Fibroblast of the aortic adventitia (primary cell): ENCODE measurements at regions not wholly inside any gene's neighbourhood (a gene's known extent, or its start where the extent isn't known, plus 50 kb on each side); places are given as distances from the start of the nearest gene placed in this dataset.

Source experiments
- DNase-seq: peaks from one replicate; pipeline ENCODE4 v3.0.0-alpha.2; 2010; ENCODE audit warnings: low read depth
- H3K4me3 ChIP-seq: 2 replicates; pipeline ENCODE4 v1.5.1; 2011; ENCODE audit warnings: low read depth, mild to moderate bottlenecking, control low read depth, low read length, moderate library complexity
- TF ChIP-seq, protein P1 (sequence below): IDR thresholded peaks from 2 replicates; pipeline ENCODE4 v1.5.1; 2011; ENCODE audit warnings: mild to moderate bottlenecking, low read length, control low read depth, inconsistent platforms; ENCODE audit not compliant: insufficient read depth

DNA sequence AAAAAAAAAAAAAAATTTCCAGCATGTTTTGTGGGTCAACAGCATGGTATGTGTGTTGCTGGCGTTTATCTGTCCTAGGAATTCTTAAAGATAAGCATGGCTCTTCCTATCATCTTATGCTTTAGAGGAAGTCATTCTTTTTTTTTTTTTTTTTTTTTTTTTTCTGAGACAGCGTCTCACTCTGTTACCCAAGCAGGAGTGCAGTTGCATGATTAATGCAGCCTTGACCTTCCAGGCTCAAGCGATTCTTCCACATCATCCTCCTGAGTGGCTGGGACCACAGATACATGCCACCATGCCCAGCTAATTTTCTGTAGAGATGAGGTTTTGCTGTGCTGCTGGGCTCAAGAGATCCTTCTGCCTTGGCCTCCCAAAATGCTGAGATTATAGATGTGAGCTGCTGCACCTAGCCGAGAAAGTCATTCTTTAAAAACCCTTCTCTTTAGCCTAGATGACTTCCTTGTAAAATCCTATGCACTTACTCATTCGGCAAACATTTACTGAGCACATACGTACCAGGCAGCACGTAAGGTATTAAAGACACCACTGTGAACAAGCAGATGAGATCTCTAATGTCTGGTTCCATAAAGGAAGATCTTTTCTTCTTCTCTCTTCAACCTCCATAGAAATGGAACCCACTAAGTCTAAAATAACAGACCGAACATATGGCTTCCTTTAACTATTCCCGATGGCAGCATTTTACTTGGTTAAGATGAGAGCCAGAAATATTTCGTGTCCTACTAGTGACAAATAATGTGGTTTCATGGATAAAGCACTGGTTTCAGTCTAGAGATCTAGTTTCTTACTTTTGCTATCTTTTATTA lies 122.4 kb downstream of the RIN2 start:
- TF ChIP-seq, protein P1, sequence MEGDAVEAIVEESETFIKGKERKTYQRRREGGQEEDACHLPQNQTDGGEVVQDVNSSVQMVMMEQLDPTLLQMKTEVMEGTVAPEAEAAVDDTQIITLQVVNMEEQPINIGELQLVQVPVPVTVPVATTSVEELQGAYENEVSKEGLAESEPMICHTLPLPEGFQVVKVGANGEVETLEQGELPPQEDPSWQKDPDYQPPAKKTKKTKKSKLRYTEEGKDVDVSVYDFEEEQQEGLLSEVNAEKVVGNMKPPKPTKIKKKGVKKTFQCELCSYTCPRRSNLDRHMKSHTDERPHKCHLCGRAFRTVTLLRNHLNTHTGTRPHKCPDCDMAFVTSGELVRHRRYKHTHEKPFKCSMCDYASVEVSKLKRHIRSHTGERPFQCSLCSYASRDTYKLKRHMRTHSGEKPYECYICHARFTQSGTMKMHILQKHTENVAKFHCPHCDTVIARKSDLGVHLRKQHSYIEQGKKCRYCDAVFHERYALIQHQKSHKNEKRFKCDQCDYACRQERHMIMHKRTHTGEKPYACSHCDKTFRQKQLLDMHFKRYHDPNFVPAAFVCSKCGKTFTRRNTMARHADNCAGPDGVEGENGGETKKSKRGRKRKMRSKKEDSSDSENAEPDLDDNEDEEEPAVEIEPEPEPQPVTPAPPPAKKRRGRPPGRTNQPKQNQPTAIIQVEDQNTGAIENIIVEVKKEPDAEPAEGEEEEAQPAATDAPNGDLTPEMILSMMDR: no peak
- peak; percentile 69 for DNase-seq
- no peak overlapping the region for H3K4me3 ChIP-seq

DNA sequence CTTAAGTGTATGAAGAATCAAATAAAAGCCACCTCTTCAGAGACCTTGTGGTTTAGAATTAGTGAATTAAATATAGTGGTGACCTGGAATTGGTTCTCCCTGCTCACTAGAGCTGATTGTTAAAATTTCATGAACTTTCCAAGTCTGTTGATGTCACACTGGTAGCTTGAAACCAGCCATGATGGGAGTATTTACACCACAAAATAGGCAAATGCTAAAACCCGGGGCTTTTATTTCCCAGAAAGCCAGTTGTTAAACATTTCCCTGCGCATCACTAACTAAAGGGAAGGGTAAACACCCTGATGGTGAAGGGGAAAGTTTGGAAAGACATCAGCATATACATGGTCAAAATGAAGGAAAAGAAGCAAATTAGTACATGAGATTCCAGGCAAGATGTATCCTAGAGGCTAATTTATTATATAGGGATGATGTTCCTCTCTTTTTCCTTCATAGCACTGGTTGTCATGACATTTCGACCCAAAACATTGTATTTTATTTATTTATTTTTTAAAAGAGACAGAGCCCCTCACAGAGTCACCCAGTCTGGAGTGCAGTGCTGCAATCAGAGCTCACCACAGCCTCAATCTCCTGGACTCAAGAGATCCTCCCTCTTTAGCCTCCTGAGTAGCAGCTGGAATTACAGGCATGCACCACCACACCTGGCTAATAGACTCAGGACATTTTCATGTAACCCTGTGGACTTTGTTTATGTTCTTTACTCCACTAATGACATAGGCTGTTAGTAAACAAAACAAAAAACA lies 123.2 kb downstream of the RIN2 start:
- TF ChIP-seq, protein P1: no peak
- DNase-seq: no peak
- no peak overlapping the region for H3K4me3 ChIP-seq

DNA sequence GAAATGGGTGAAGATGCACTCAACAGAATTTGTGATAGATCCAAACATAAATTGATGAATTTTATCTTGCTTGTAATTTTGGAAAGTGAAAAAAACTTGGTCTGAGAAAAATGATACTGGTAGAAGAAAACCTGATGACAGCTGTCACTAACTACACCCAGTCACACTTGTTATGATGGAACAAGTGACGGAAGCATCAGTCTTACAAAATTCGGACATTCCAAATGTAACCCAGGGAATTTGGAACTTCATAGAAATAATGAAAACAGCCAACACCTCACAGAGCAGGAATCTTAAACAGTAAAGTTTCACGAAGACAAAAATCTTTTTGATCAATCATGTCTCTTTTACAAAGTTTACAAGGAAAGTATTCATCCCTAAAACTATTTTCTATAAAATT lies 123.9 kb downstream of the RIN2 start:
- H3K4me3 ChIP-seq: no peak overlapping the region
- DNase-seq: no peak
- TF ChIP-seq, protein P1: no peak

DNA sequence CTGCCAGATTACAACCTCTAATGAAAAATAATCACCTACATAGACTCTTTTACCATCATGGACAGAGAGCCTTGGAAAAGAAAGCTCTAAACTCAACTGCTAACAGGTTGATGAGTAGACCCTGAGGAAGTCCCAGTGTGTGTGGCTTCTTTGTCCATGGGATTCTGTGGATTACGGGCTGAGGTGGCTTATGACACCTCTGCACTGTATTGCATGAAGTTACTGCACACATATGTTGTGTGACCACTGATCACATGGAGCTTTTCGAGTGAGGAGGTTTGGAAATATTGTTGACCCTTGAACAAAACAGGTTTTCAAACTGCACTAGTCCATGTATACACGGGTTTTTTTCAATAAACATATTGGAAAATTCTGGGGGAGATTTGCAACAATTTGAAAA lies 124.4 kb downstream of the RIN2 start:
- no peak overlapping the region for H3K4me3 ChIP-seq
- TF ChIP-seq, protein P1: no peak
- no peak for DNase-seq

DNA sequence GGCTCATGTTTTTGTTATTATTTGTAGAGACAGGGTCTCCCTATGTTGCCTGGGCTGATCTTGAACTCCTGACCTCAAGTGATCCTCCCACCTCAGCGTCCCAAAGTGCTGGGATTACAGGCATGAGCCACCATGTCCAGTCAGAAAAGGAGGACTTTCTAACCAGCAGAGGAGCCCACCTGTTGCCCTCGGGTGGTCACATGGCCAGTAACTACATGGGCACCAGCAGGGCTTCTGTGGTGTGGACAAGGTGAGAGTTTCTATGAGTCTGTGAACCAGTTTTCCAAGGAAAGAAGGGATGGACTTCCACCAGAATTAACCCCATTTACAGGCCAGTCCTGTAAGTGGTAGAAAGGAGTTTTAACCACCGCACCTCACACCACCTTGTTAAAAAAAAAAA lies 125.4 kb downstream of the RIN2 start:
- DNase-seq: no peak

DNA sequence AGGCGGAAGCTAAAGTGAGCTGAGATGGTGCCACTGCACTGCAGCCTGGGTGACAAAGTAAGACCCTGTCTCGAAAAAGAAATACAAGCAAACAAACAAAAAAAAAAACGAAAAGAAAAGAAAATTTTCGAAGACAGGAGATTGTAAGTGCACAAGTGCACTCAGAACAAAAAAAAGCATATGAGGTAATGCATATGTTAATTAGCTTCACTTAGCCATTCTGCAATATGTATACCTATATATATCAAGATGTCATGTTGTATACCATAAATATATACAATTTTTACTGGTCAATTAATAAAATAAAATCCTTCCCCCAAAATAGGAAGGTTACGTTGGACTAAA lies 127.5 kb downstream of the RIN2 start:
- no peak overlapping the region for H3K4me3 ChIP-seq
- DNase-seq: no peak
- TF ChIP-seq, protein P1: no peak

More for the DNA sequence above, 125.4 kb downstream of the RIN2 start:
- H3K4me3 ChIP-seq: no peak overlapping the region
- TF ChIP-seq, protein P1: no peak
